ENCODE measurements at regions not wholly inside any gene's neighbourhood (a gene's known extent, or its start where the extent isn't known, plus 50 kb on each side); places are given as distances from the start of the nearest gene placed in this dataset.

DNA sequence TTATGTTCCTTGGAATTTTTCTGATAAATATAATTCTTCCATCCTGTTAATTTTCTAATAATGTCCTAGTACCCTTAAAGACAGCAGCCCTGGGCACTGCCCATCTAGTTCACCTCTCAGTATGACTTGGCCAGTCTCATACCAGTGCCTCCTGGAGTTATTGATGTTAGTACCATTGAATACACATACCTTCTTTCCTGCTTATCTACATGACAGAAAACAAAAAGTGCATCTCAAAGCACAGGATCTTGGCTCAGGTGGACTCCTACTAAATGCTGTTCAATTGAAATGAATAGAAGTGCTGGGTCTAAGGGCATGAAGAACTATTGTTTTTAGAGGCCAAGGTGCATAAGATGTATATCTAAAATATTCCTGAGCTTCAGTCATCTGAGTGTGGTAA lies 669.7 kb downstream of the NR2F1-AS1 start:
- H3K4me1 ChIP-seq (ENCODE audit: control insufficient read depth in 2 of 2, insufficient read depth in 2 of 2, low read length in 2 of 2): no peaks in the 10 kb centered on the region
- H3K27me3 ChIP-seq (ENCODE audit: control insufficient read depth in 2 of 2, insufficient read depth in 1 of 2, low read length in 1 of 2): no peaks in the 10 kb centered on the region
- H3K36me3 ChIP-seq (ENCODE audit: control insufficient read depth in 2 of 2, insufficient read depth in 2 of 2, low read length in 1 of 2): no peaks in the 10 kb centered on the region
- H3K9me3 ChIP-seq (ENCODE audit: control insufficient read depth in 2 of 2, insufficient read depth in 1 of 2, low read length in 1 of 2): no peaks in the 10 kb centered on the region
- no peak overlapping the region for H3K27ac ChIP-seq (ENCODE audit: low read depth in 1 of 2, low read length in 1 of 2)
- no peak overlapping the region for H3K4me3 ChIP-seq (ENCODE audit: low read length in 2 of 2)
- no peak for DNase-seq (ENCODE audit: low read depth in 6 of 9, low spot score in 9 of 9)

DNA sequence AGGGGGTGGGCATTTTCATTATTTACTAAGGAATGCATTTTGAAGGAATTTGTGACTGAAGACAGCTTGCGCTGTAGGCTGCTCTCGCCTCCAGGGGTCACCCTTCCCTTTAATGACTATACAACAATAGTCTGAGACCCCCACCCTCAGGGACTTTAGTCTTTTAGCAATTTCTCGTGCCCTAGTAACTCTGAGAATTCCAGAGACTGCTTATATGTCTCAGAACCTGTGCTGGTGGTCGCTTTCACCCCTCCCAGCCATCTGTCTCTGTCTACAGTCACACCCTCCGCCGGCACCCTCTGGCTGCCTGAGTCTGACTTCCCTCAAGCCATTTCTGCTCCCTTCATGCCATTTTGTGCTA lies 671.4 kb downstream of the NR2F1-AS1 start:
- WGBS: 35% methylated on average over 6 of the region's 6 CpGs
- DNase-seq (ENCODE audit: low read depth in 6 of 9, low spot score in 9 of 9): peak in 2 of 9 donors; percentile 7 to 15

DNA sequence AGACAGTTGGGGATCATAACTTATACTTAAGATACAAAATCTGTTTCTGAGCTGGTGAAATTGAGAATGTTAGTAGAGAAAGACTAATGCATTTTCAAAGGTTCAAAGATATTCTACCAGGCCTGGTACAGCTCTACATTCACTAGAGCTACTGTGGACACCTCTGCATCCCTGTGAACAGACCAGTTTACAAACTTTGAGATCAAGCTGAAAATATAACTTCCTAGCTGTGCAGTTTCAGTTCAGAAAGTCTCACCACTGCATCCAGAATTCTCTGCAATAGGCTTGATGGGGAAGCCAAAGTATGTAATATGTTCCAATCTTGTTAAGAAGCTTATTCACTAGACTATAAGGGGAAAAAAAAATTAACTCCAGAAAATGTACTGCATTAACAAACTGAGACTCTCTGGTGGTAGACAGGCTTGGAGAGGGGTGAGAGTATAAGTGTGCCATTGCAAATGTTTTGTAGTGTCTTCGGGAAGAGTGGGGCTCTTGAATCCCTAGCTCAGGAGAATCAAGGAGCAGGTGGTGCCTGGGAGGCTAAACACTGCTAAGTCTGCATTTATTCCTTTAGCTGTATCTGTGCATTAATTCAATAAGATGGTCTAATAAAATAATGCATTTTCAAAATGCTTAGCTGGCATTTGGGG lies 671.9 kb downstream of the NR2F1-AS1 start:
- Histone ChIP-seq H3K27me3 (ENCODE audit: control insufficient read depth in 2 of 2, insufficient read depth in 1 of 2, low read length in 1 of 2) (no peaks in the 10 kb centered on the region), H3K36me3 (ENCODE audit: control insufficient read depth in 2 of 2, insufficient read depth in 2 of 2, low read length in 1 of 2) (no peaks in the 10 kb centered on the region), H3K4me1 (ENCODE audit: control insufficient read depth in 2 of 2, insufficient read depth in 2 of 2, low read length in 2 of 2) (no peaks in the 10 kb centered on the region), H3K27ac (ENCODE audit: low read depth in 1 of 2, low read length in 1 of 2) (no peak overlapping the region), H3K4me3 (ENCODE audit: low read length in 2 of 2) (no peak overlapping the region), H3K9me3 (ENCODE audit: control insufficient read depth in 2 of 2, insufficient read depth in 1 of 2, low read length in 1 of 2) (no peaks in the 10 kb centered on the region)
- 92% methylated on average over 1 of the region's 1 CpG for WGBS
- DNase-seq (ENCODE audit: low read depth in 6 of 9, low spot score in 9 of 9): no peak

More for the DNA sequence above, 671.4 kb downstream of the NR2F1-AS1 start:
- H3K4me3 ChIP-seq (ENCODE audit: low read length in 2 of 2): no peak overlapping the region
- no peaks in the 10 kb centered on the region for H3K4me1 ChIP-seq (ENCODE audit: control insufficient read depth in 2 of 2, insufficient read depth in 2 of 2, low read length in 2 of 2)
- no peak overlapping the region for H3K27ac ChIP-seq (ENCODE audit: low read depth in 1 of 2, low read length in 1 of 2)
- H3K9me3 ChIP-seq (ENCODE audit: control insufficient read depth in 2 of 2, insufficient read depth in 1 of 2, low read length in 1 of 2): no peaks in the 10 kb centered on the region
- no peaks in the 10 kb centered on the region for H3K36me3 ChIP-seq (ENCODE audit: control insufficient read depth in 2 of 2, insufficient read depth in 2 of 2, low read length in 1 of 2)
- H3K27me3 ChIP-seq (ENCODE audit: control insufficient read depth in 2 of 2, insufficient read depth in 1 of 2, low read length in 1 of 2): no peaks in the 10 kb centered on the region

DNA sequence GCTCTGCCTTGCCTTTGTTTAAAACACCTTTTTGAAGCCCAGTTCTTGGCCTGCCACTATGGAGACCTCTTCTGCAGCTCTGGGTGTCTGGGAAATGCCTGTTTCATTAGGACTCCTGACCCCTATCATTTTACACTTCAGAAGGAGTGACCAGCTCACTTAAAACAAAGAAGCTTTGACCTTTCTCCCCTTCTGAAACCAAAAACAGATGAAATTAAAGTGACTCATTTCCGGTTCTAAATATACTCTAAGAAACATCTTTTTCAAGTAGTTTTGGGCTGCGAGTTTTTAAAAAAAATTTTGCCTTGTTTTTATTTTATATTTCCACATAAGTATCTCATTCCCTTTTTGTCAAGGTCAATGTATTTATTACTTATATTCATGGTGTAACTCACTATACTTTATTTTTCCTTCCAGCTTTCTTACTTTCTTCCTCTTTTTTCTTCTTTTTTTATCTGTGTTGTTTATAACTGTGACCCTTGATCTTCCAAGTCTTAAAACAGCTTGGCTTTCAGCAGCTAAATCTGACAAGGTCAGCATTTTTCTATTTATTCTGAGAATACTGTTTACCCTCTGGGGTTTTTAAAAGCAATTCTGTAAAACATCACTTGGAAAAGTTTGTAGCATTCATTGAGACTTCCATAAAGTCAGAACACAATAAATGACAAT lies 672.9 kb downstream of the NR2F1-AS1 start:
- no peaks in the 10 kb centered on the region for H3K4me1 ChIP-seq (ENCODE audit: control insufficient read depth in 2 of 2, insufficient read depth in 2 of 2, low read length in 2 of 2)
- no peak overlapping the region for H3K27ac ChIP-seq (ENCODE audit: low read depth in 1 of 2, low read length in 1 of 2)
- H3K4me3 ChIP-seq (ENCODE audit: low read length in 2 of 2): no peak overlapping the region
- H3K9me3 ChIP-seq (ENCODE audit: control insufficient read depth in 2 of 2, insufficient read depth in 1 of 2, low read length in 1 of 2): no peaks in the 10 kb centered on the region
- DNase-seq (ENCODE audit: low read depth in 6 of 9, low spot score in 9 of 9): no peak
- H3K27me3 ChIP-seq (ENCODE audit: control insufficient read depth in 2 of 2, insufficient read depth in 1 of 2, low read length in 1 of 2): no peaks in the 10 kb centered on the region
- 81% methylated on average over 2 of the region's 2 CpGs for WGBS
- H3K36me3 ChIP-seq (ENCODE audit: control insufficient read depth in 2 of 2, insufficient read depth in 2 of 2, low read length in 1 of 2): no peaks in the 10 kb centered on the region

DNA sequence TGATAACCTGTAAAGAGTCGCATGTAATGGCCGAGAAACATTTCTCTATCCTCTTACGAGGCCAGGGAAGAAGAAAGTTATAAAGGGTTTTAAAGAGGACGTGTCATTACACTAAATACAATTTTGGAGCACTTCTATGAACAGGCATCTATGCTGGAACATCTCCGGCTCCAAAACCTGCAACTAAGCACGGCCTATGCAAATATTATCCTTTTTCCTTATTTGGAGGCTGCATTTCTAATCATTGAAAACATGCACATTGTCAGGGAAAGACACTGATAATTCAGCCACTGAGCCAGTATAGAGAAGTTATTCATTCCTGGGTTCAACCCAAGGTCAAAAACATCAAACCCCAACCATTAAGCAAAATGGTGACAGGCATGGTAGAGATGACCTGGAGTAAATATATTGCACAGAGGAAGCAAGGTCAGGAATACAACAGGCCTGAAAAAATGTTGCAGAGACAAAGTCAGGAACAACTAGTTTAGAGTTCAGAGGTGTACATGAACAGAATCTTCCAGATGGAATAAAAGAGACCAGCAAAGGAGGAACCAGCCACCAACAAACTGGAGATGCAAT lies 674.1 kb downstream of the NR2F1-AS1 start:
- H3K4me1 ChIP-seq (ENCODE audit: control insufficient read depth in 2 of 2, insufficient read depth in 2 of 2, low read length in 2 of 2): no peaks in the 10 kb centered on the region
- no peaks in the 10 kb centered on the region for H3K27me3 ChIP-seq (ENCODE audit: control insufficient read depth in 2 of 2, insufficient read depth in 1 of 2, low read length in 1 of 2)
- H3K27ac ChIP-seq (ENCODE audit: low read depth in 1 of 2, low read length in 1 of 2): no peak overlapping the region
- no peaks in the 10 kb centered on the region for H3K36me3 ChIP-seq (ENCODE audit: control insufficient read depth in 2 of 2, insufficient read depth in 2 of 2, low read length in 1 of 2)
- WGBS: 93% methylated on average over 6 of the region's 6 CpGs
- no peak for DNase-seq (ENCODE audit: low read depth in 6 of 9, low spot score in 9 of 9)
- H3K9me3 ChIP-seq (ENCODE audit: control insufficient read depth in 2 of 2, insufficient read depth in 1 of 2, low read length in 1 of 2): no peaks in the 10 kb centered on the region
- H3K4me3 ChIP-seq (ENCODE audit: low read length in 2 of 2): no peak overlapping the region

DNA sequence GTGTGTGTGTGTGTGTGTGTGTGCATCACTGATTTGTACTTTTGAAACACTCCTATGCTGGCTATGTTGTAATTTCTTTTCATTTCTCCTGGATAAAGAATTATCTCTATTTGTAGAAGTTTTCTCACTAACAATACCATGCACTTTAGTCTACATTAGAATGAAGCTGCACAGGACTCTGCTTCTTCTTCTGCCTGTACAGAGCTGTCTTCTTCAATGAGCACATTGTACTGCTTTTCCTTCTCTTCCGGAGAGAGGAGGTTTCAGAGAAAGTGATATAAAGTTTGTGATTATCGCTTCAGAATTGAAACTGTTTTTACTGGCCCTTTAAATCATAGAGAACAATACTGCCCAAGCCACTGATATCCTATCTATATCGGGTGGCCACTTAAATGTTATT lies 677.0 kb downstream of the NR2F1-AS1 start:
- Histone ChIP-seq H3K27ac (ENCODE audit: low read depth in 1 of 2, low read length in 1 of 2) (no peak overlapping the region), H3K27me3 (ENCODE audit: control insufficient read depth in 2 of 2, insufficient read depth in 1 of 2, low read length in 1 of 2) (no peaks in the 10 kb centered on the region)
- 88% methylated on average over 3 of the region's 3 CpGs for WGBS

DNA sequence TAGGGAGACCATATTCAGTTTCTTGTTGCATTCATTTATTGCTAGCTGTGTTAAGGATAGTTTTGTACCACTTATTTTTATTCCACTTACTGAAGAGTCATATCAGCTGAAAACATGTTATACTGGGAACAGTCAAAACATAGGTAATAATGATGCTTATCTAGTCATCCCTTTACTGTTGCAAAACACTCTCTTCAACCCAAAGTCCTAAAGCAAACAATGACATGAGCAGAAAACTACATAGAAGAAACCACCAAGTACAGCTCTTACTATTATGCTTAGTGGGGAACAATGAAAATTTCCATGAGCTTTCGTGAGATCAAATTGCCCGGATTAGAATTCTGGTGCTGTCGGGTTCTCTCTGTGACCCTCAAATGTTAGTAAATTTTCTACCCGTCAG lies 681.4 kb downstream of the NR2F1-AS1 start:
- H3K9me3 ChIP-seq (ENCODE audit: control insufficient read depth in 2 of 2, insufficient read depth in 1 of 2, low read length in 1 of 2): no peaks in the 10 kb centered on the region
- no peak overlapping the region for H3K4me3 ChIP-seq (ENCODE audit: low read length in 2 of 2)
- H3K36me3 ChIP-seq (ENCODE audit: control insufficient read depth in 2 of 2, insufficient read depth in 2 of 2, low read length in 1 of 2): no peaks in the 10 kb centered on the region
- 85% methylated on average over 4 of the region's 4 CpGs for WGBS
- H3K27me3 ChIP-seq (ENCODE audit: control insufficient read depth in 2 of 2, insufficient read depth in 1 of 2, low read length in 1 of 2): no peaks in the 10 kb centered on the region
- H3K4me1 ChIP-seq (ENCODE audit: control insufficient read depth in 2 of 2, insufficient read depth in 2 of 2, low read length in 2 of 2): no peaks in the 10 kb centered on the region
- no peak for DNase-seq (ENCODE audit: low read depth in 6 of 9, low spot score in 9 of 9)
- H3K27ac ChIP-seq (ENCODE audit: low read depth in 1 of 2, low read length in 1 of 2): no peak overlapping the region

More for the DNA sequence above, 677.0 kb downstream of the NR2F1-AS1 start:
- no peaks in the 10 kb centered on the region for H3K9me3 ChIP-seq (ENCODE audit: control insufficient read depth in 2 of 2, insufficient read depth in 1 of 2, low read length in 1 of 2)
- DNase-seq (ENCODE audit: low read depth in 6 of 9, low spot score in 9 of 9): no peak
- no peak overlapping the region for H3K4me3 ChIP-seq (ENCODE audit: low read length in 2 of 2)
- no peaks in the 10 kb centered on the region for H3K36me3 ChIP-seq (ENCODE audit: control insufficient read depth in 2 of 2, insufficient read depth in 2 of 2, low read length in 1 of 2)
- no peaks in the 10 kb centered on the region for H3K4me1 ChIP-seq (ENCODE audit: control insufficient read depth in 2 of 2, insufficient read depth in 2 of 2, low read length in 2 of 2)

DNA sequence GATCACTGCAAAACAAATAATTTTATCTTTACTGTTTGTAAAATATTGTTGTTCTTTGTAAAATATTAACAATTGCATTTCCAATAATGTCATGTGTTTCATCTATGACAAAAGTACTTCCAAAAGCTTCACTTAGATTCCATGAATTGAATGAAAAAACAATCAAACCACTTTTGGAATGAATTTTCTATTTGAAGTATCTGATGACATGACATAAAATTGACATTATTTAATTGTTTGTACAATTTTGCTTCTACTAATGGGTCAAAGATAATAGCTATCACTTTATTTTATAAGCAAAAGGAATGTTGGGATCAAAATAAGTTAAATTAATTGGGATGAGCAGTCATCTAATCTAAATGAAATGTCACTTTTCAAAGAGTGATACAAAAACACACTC lies 684.3 kb downstream of the NR2F1-AS1 start:
- Histone ChIP-seq H3K4me3 (ENCODE audit: low read length in 2 of 2) (no peak overlapping the region), H3K27ac (ENCODE audit: low read depth in 1 of 2, low read length in 1 of 2) (no peak overlapping the region), H3K27me3 (ENCODE audit: control insufficient read depth in 2 of 2, insufficient read depth in 1 of 2, low read length in 1 of 2) (no peaks in the 10 kb centered on the region), H3K9me3 (ENCODE audit: control insufficient read depth in 2 of 2, insufficient read depth in 1 of 2, low read length in 1 of 2) (no peaks in the 10 kb centered on the region), H3K36me3 (ENCODE audit: control insufficient read depth in 2 of 2, insufficient read depth in 2 of 2, low read length in 1 of 2) (no peaks in the 10 kb centered on the region), H3K4me1 (ENCODE audit: control insufficient read depth in 2 of 2, insufficient read depth in 2 of 2, low read length in 2 of 2) (no peaks in the 10 kb centered on the region)
- no peak for DNase-seq (ENCODE audit: low read depth in 6 of 9, low spot score in 9 of 9)

DNA sequence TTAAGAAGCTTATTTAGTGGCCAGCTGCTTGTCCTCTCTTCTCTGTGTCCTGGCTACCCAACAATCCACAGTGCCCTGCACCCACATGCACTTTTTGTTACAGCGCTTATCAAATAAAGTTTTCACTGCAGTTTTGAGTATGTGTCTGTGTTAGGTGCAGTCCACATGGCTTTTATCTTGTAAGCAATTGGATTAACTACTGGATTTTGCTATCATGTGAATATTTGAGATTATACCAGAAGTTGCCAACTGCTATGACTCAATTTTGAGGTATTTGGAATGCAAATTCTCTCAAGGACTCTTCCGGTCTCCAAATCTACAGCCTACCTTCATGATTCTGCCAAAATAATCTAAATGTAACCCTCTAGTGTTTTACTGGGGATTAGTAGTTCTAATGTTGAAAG lies 690.2 kb downstream of the NR2F1-AS1 start:
- 97% methylated on average over 2 of the region's 2 CpGs for WGBS
- DNase-seq (ENCODE audit: low read depth in 6 of 9, low spot score in 9 of 9): no peak
- Histone ChIP-seq H3K9me3 (ENCODE audit: control insufficient read depth in 2 of 2, insufficient read depth in 1 of 2, low read length in 1 of 2) (no peaks in the 10 kb centered on the region), H3K4me1 (ENCODE audit: control insufficient read depth in 2 of 2, insufficient read depth in 2 of 2, low read length in 2 of 2) (no peaks in the 10 kb centered on the region), H3K36me3 (ENCODE audit: control insufficient read depth in 2 of 2, insufficient read depth in 2 of 2, low read length in 1 of 2) (no peaks in the 10 kb centered on the region), H3K27me3 (ENCODE audit: control insufficient read depth in 2 of 2, insufficient read depth in 1 of 2, low read length in 1 of 2) (no peaks in the 10 kb centered on the region), H3K4me3 (ENCODE audit: low read length in 2 of 2) (no peak overlapping the region), H3K27ac (ENCODE audit: low read depth in 1 of 2, low read length in 1 of 2) (no peak overlapping the region)
